GM13977 (cell line): ENCODE measurements at regions not wholly inside any gene's neighbourhood (a gene's known extent, or its start where the extent isn't known, plus 50 kb on each side); places are given as distances from the start of the nearest gene placed in this dataset.

Source experiments
- DNase-seq: peaks from one replicate; pipeline ENCODE4 v3.0.0; 2012; ENCODE audit warnings: low spot score
- in situ Hi-C: fragments of 300-500 bp; cut with MboI; formaldehyde crosslinking; loops from one replicate; pipeline ENCODE4 v1.12.0; 2022; ENCODE audit warnings: low sequenced_read_pairs, low pct_unique_long_range_greater_than_20kb, mixed read lengths, inconsistent platforms; ENCODE audit not compliant: unreplicated experiment
- TF ChIP-seq, protein P1 (sequence below): IDR thresholded peaks from 2 replicates; pipeline ENCODE4 v1.5.1; 2012; ENCODE audit warnings: mild to moderate bottlenecking, control low read depth; ENCODE audit not compliant: insufficient read depth; ENCODE audit errors: extremely low read depth, missing control alignments

DNA sequence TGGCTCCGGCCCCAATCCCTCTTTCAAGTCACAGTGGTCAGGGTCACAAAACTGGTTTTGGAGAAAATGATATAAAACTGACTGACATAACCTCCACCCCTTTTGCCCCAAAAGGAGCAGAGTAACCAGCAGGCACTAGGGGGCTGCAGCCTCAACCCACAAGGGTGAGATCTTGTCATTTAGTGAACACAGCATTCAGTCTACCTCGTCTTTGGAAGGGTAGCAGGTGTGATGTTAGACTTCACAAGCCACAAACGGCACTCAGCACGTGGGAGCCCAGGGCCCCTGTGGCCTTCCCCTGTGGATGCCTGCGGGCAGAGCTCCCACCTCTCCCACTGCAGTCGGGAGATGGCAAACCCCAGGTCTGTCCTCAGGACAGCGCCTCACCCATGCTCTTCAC lies 372.1 kb upstream of the MYT1L start:
- DNase-seq = no peak
- TF ChIP-seq, protein P1, sequence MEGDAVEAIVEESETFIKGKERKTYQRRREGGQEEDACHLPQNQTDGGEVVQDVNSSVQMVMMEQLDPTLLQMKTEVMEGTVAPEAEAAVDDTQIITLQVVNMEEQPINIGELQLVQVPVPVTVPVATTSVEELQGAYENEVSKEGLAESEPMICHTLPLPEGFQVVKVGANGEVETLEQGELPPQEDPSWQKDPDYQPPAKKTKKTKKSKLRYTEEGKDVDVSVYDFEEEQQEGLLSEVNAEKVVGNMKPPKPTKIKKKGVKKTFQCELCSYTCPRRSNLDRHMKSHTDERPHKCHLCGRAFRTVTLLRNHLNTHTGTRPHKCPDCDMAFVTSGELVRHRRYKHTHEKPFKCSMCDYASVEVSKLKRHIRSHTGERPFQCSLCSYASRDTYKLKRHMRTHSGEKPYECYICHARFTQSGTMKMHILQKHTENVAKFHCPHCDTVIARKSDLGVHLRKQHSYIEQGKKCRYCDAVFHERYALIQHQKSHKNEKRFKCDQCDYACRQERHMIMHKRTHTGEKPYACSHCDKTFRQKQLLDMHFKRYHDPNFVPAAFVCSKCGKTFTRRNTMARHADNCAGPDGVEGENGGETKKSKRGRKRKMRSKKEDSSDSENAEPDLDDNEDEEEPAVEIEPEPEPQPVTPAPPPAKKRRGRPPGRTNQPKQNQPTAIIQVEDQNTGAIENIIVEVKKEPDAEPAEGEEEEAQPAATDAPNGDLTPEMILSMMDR = no peak
- in situ Hi-C loops = no loop called here

DNA sequence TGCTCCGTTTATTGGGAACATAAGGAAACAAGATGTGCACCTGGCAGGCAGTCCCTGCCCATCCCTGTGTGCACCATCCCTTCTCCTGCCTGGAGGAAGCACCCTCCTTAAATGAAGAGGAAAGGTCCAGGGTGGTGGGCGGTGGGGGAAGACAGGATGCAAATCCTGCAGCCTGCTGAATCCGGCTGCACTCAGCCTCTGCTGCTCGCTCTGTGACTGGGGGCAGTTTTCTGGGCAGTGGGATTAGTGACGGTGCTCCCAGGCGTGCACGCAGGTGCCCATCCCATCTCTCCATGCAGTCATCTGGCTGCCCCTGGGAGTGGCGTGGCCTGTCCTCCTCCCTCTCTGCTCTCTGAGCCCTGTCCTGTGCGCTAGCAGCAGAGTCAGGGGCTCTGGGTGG lies 371.3 kb upstream of the MYT1L start:
- DNase-seq = no peak
- in situ Hi-C loops = no loop called here
- TF ChIP-seq, protein P1 = no peak

DNA sequence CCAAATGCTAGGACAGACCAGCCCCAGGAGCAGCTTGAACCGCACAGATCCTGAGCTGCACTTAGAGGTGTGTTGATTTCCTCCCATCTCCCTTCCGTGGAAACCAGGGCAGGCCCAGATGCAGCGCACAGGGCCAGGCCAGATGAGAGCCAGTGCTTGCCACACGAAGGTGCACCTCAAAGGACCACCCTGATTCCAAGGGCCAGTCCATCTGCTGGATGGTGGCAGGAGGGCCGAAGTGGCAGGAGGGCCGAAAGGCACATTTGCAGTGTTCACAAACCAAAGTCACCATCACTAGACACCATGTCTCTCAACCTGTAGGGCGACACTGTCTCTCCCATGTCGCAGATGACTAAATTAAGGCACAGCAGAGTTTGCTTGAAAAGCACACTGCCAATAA lies 370.7 kb upstream of the MYT1L start:
- in situ Hi-C loops = no loop called here
- DNase-seq = no peak

DNA sequence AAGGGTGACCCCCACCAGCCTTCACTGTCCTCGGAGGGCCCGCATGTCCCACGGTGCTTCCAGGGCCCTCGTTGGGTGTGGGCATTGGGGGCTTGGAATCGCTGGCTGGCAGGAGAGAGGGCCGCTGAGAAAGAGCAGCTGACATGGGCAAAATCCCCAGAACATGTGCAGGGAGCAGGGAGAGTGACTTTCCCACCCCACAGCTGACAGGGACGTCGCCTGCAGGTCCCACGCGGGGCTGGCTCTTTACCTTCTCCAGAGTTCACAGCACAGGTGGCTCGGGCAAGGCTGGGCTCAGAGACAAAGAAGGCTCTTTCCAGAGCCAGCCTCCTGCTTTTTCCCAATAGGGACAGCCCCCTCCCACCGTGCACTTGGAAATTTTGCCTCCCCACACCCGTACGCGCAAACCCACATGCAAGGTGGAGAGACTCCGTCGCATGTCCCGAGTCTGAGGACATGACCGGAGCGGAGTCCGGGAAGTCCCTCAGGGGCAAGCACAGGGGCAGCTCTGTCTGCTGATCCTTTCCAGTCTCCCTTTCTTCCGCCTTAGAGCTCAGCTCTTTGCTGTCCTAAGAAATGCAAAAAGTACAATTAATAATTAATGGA lies 370.2 kb upstream of the MYT1L start:
- TF ChIP-seq, protein P1 = no peak
- in situ Hi-C loops = no loop called here

More for the DNA sequence above, 370.7 kb upstream of the MYT1L start:
- TF ChIP-seq, protein P1 = no peak

GRCh38 chr2:2699121-2699505 lies 368.0 kb upstream of the MYT1L start:
- no peak for DNase-seq
- in situ Hi-C loops = no loop called here
- TF ChIP-seq, protein P1 = no peak

More for the DNA sequence above, 370.2 kb upstream of the MYT1L start:
- no peak for DNase-seq

GRCh38 chr2:2698182-2699120 lies 367.4 kb upstream of the MYT1L start:
- in situ Hi-C loops = no loop called here
- TF ChIP-seq, protein P1 = no peak
- DNase-seq = no peak
